SK-N-SH (cell line): ENCODE measurements at regions not wholly inside any gene's neighbourhood (a gene's known extent, or its start where the extent isn't known, plus 50 kb on each side); places are given as distances from the start of the nearest gene placed in this dataset.
A peak's percentile ranks its signal among the peaks of the same experiment; 100 is the strongest.

ENCODE experiments used
- CTCF ChIA-PET: fragments of 300-600, 350-600 bp; formaldehyde crosslinking; extraction: SDS; loops from one replicate; lab custom pipeline; 2021; lab: Yijun Ruan, JAX
- POLR2A ChIA-PET: fragments of 350-600 bp; sonication (Branson Sonifier 250); formaldehyde crosslinking; extraction: SDS; loops from one replicate; lab custom pipeline; 2020; ENCODE audit warnings: antibody characterized with exemption, inconsistent platforms; lab: Yijun Ruan, JAX
- DNase-seq: peaks from one replicate; pipeline ENCODE4 v3.0.0; 2012
- H2AFZ ChIP-seq: fragments of 200-600 bp; sonication (generic); 2 replicates; pipeline ENCODE4 v1.8.1; 2016; ENCODE audit warnings: antibody characterized with exemption, mild to moderate bottlenecking, low read depth
- H3F3A ChIP-seq: fragments of 200-600 bp; sonication (generic); replicated peaks from 2 replicates; pipeline ENCODE3; 2016; ENCODE audit warnings: antibody characterized with exemption, mild to moderate bottlenecking; ENCODE audit not compliant: insufficient read depth
- H3K27ac ChIP-seq, 2 experiments: fragments of 200-500 bp in 1 of 2; fragments of 200-600 bp in 1 of 2; sonication (Bioruptor generic) in 1 of 2; sonication (generic), shearing (Covaris generic) in 1 of 2; 2 replicates each; pipeline versions ENCODE4 v1.5.1 to v1.6.1; 2014 to 2016; ENCODE audit warnings: low read depth in 2 of 2, inconsistent platforms in 1 of 2, low read length in 1 of 2, mild to moderate bottlenecking in 1 of 2, mixed read lengths in 1 of 2
- H3K27me3 ChIP-seq: fragments of 200-600 bp; sonication (generic), shearing (Covaris generic); 2 replicates; pipeline ENCODE4 v1.6.1; 2016; ENCODE audit warnings: mixed run types; ENCODE audit not compliant: insufficient read depth
- H3K36me3 ChIP-seq, 2 experiments: fragments of 200-500 bp in 1 of 2; fragments of 200-600 bp in 1 of 2; sonication (Bioruptor generic) in 1 of 2; sonication (generic) in 1 of 2; replicated peaks in 1 of 2; 2 replicates each; pipeline versions ENCODE3 to v1.5.1; 2014 to 2016; ENCODE audit warnings: low read length in 1 of 2, mild to moderate bottlenecking in 1 of 2; ENCODE audit not compliant: insufficient read depth in 2 of 2, control insufficient read depth in 1 of 2
- H3K4me1 ChIP-seq, 2 experiments: fragments of 200-500 bp in 1 of 2; fragments of 200-600 bp in 1 of 2; sonication (Bioruptor generic) in 1 of 2; sonication (generic), shearing (Covaris generic) in 1 of 2; 2 replicates each; pipeline versions ENCODE4 v1.5.1 to v1.6.1; 2014 to 2016; ENCODE audit warnings: low read depth in 1 of 2, low read length in 1 of 2, mixed run types in 1 of 2; ENCODE audit not compliant: insufficient read depth in 2 of 2, control insufficient read depth in 1 of 2
- H3K4me2 ChIP-seq: fragments of 200-600 bp; sonication (generic), shearing (Covaris generic); 2 replicates; pipeline ENCODE4 v1.6.1; 2017; ENCODE audit warnings: mixed run types
- H3K4me3 ChIP-seq, 2 experiments: fragments of 200-500 bp in 1 of 2; fragments of 200-600 bp in 1 of 2; sonication (Bioruptor generic) in 1 of 2; sonication (generic), shearing (Covaris generic) in 1 of 2; 2 replicates each; pipeline versions ENCODE4 v1.5.1 to v1.8.1; 2014 to 2016; ENCODE audit warnings: low read depth in 2 of 2, inconsistent platforms in 1 of 2, low read length in 1 of 2, mild to moderate bottlenecking in 1 of 2, mixed read lengths in 1 of 2, moderate library complexity in 1 of 2
- H3K79me2 ChIP-seq: fragments of 200-600 bp; sonication (generic); 2 replicates; pipeline ENCODE4 v1.8.1; 2017; ENCODE audit warnings: mild to moderate bottlenecking; ENCODE audit not compliant: insufficient read depth
- H3K9ac ChIP-seq: fragments of 200-600 bp; sonication (generic); 2 replicates; pipeline ENCODE4 v1.6.1; 2017; ENCODE audit warnings: mixed run types
- H3K9me2 ChIP-seq: fragments of 200-600 bp; sonication (generic); 2 replicates; pipeline ENCODE4 v1.6.1; 2017; ENCODE audit warnings: mixed run types
- H3K9me3 ChIP-seq: fragments of 200-600 bp; sonication (generic); 2 replicates; pipeline ENCODE4 v1.6.1; 2017; ENCODE audit warnings: mixed run types, mild to moderate bottlenecking, moderate library complexity
- H4K20me1 ChIP-seq: fragments of 200-600 bp; sonication (generic); 2 replicates; pipeline ENCODE4 v1.6.1; 2017; ENCODE audit warnings: mild to moderate bottlenecking, mixed run types; ENCODE audit not compliant: insufficient read depth
- CHD2 ChIP-seq: fragments of 150-350 bp; IDR thresholded peaks from 2 replicates; pipeline ENCODE4 v1.6.1; 2018; ENCODE audit warnings: low read length; ENCODE audit not compliant: partially characterized antibody
- CTCF ChIP-seq: fragments of 200-600 bp; sonication (generic); IDR thresholded peaks from 2 replicates; pipeline ENCODE4 v1.6.1; 2017; ENCODE audit warnings: antibody characterized with exemption, mild to moderate bottlenecking, moderate library complexity
- EP300 ChIP-seq, 2 experiments: IDR thresholded peaks; 2 replicates each; pipeline versions ENCODE4 v1.4.0 to v1.6.1; 2012; ENCODE audit warnings: borderline replicate concordance in 1 of 2, low read depth in 1 of 2, low read length in 1 of 2
- FOSL2 ChIP-seq: IDR thresholded peaks from 2 replicates; pipeline ENCODE4 v1.4.0; 2012; ENCODE audit warnings: low read depth, mild to moderate bottlenecking, moderate library complexity, borderline replicate concordance
- FOXJ3 ChIP-seq: sonication (generic); formaldehyde crosslinking; IDR thresholded peaks from 2 replicates; pipeline ENCODE4 v1.5.1; 2020; ENCODE audit warnings: mild to moderate bottlenecking, missing genetic modification reagents
- FOXM1 ChIP-seq: IDR thresholded peaks from 2 replicates; pipeline ENCODE4 v1.4.0; 2012; ENCODE audit warnings: low read depth, mild to moderate bottlenecking
- GABPA ChIP-seq: IDR thresholded peaks from 2 replicates; pipeline ENCODE4 v1.4.0; 2012; ENCODE audit warnings: low read depth, mild to moderate bottlenecking
- IRF3 ChIP-seq: fragments of 150-350 bp; IDR thresholded peaks from 2 replicates; pipeline ENCODE4 v1.6.1; 2016; ENCODE audit warnings: mild to moderate bottlenecking, low read depth, low read length
- MXI1 ChIP-seq: IDR thresholded peaks from 2 replicates; pipeline ENCODE4 v1.6.1; 2012; ENCODE audit warnings: mild to moderate bottlenecking, low read depth, low read length, improper control_type of control experiment
- NRF1 ChIP-seq: IDR thresholded peaks from 2 replicates; pipeline ENCODE4 v1.6.1; 2012; ENCODE audit warnings: low read depth, mild to moderate bottlenecking, low read length
- PBX3 ChIP-seq: IDR thresholded peaks from 2 replicates; pipeline ENCODE4; 2012
- RFX5 ChIP-seq: IDR thresholded peaks from 2 replicates; pipeline ENCODE4 v1.6.1; 2012; ENCODE audit warnings: mild to moderate bottlenecking, improper control_type of control experiment, low read length
- RXRA ChIP-seq: IDR thresholded peaks from 2 replicates; pipeline ENCODE4 v1.4.0; 2012; ENCODE audit warnings: low read depth, mild to moderate bottlenecking, borderline replicate concordance
- SIN3A ChIP-seq: IDR thresholded peaks from 2 replicates; pipeline ENCODE4 v1.6.1; 2012; ENCODE audit warnings: low read depth, mild to moderate bottlenecking, low read length, moderate library complexity, borderline replicate concordance
- USF1 ChIP-seq: IDR thresholded peaks from 2 replicates; pipeline ENCODE4 v1.4.0; 2012; ENCODE audit warnings: low read depth, borderline replicate concordance
- YY1 ChIP-seq: IDR thresholded peaks from 2 replicates; pipeline ENCODE4 v1.4.0; 2012; ENCODE audit warnings: low read depth, mild to moderate bottlenecking
- ZBTB33 ChIP-seq: IDR thresholded peaks from 2 replicates; pipeline ENCODE4 v1.4.0; 2012; ENCODE audit warnings: low read depth, borderline replicate concordance
- WGBS: methylation state at CpG from one replicate; pipeline ENCODE4 v1.1.6; 2017; ENCODE audit warnings: low lambda C conversion rate; 5-methylcytosine and 5-hydroxymethylcytosine counted together

GRCh38 chr16:65406116-65406515 is 284.3 kb upstream of the CDH11 start:
- Histone ChIP-seq H3K27me3 (no peaks in the 10 kb centered on the region), H3K9ac (no peak overlapping the region), H3K4me2 (no peak overlapping the region), H3K79me2 (no peaks in the 10 kb centered on the region), H3K27ac (no peak overlapping the region), H3K36me3 (no peaks in the 10 kb centered on the region), H3F3A (peaks cover 6% of the 10 kb centered on the region), H4K20me1 (no peaks in the 10 kb centered on the region), H3K9me2 (no peaks in the 10 kb centered on the region), H2AFZ (no peak overlapping the region), H3K4me1 (peaks cover 3 to 8% of the 10 kb centered on the region in 2 experiments; a peak in 3 of 4 replicates), H3K4me3 (no peak overlapping the region), H3K9me3 (no peaks in the 10 kb centered on the region)
- CTCF ChIA-PET, result no interaction called here
- TF ChIP-seq FOSL2, result no peak
- no peak for TF ChIP-seq EP300 (IDR thresholded peaks at IDR 0.05; ENCODE audit: borderline replicate concordance in 1 of 2, low read depth in 1 of 2, low read length in 1 of 2)
- no peak for TF ChIP-seq ZBTB33
- TF ChIP-seq FOXJ3 (CRISPR knock-in tag), result no peak
- no peak for TF ChIP-seq SIN3A
- no peak for TF ChIP-seq NRF1
- no peak for TF ChIP-seq PBX3
- no peak for TF ChIP-seq GABPA
- TF ChIP-seq USF1, result no peak
- no peak for TF ChIP-seq RXRA
- no peak for TF ChIP-seq YY1
- no peak for TF ChIP-seq CTCF
- TF ChIP-seq MXI1, result no peak
- no peak for TF ChIP-seq IRF3
- no peak for TF ChIP-seq FOXM1
- no peak for TF ChIP-seq RFX5
- no peak for TF ChIP-seq CHD2
- WGBS, result 65% methylated on average over 4 of the region's 4 CpGs
- POLR2A ChIA-PET, result no interaction called here
- peak; percentile 7 for DNase-seq
